ENCODE measurements at regions not wholly inside any gene's neighbourhood (a gene's known extent, or its start where the extent isn't known, plus 50 kb on each side); places are given as distances from the start of the nearest gene placed in this dataset.
"Not testable (repeated sequence)": the region's sequence is repeated elsewhere in the genome, so short reads cannot be mapped to it uniquely, and the experiment has no call there.

GRCh38 chr19:29873801-29874575 is 62.2 kb downstream of the CCNE1 start:
- DNase-seq: no peak

- no peak for DNase-seq
These were observed 64.1 kb downstream of the CCNE1 start for GRCh38 chr19:29875931-29876330.

- DNase-seq: no peak
These were observed 64.6 kb downstream of the CCNE1 start for GRCh38 chr19:29876414-29876813.

GRCh38 chr19:29876908-29877307 is 65.1 kb downstream of the CCNE1 start:
- DNase-seq: not testable (repeated sequence)

GRCh38 chr19:29878973-29879654 is 62.9 kb upstream of the URI1 start:
- peak; percentile 83 for DNase-seq

GRCh38 chr19:29879655-29879974 is 62.4 kb upstream of the URI1 start:
- DNase-seq: no peak

GRCh38 chr19:29880498-29881081 is 61.4 kb upstream of the URI1 start:
- no peak for DNase-seq

GRCh38 chr19:29881386-29881785 is 60.7 kb upstream of the URI1 start:
- peak; percentile 63 for DNase-seq

GRCh38 chr19:29882719-29883105 is 59.3 kb upstream of the URI1 start:
- no peak for DNase-seq

- DNase-seq: no peak
These were observed 58.0 kb upstream of the URI1 start for GRCh38 chr19:29884044-29884443.

GRCh38 chr19:29884466-29884865 is 57.6 kb upstream of the URI1 start:
- DNase-seq: no peak

- DNase-seq: not testable (repeated sequence)
These were observed 55.9 kb upstream of the URI1 start for GRCh38 chr19:29886106-29886505.

- no peak for DNase-seq
These were observed 55.5 kb upstream of the URI1 start for GRCh38 chr19:29886586-29886985.

- no peak for DNase-seq
These were observed 54.6 kb upstream of the URI1 start for GRCh38 chr19:29887442-29887855.

GRCh38 chr19:29888047-29888446 is 54.0 kb upstream of the URI1 start:
- DNase-seq: not testable (repeated sequence)

GRCh38 chr19:29889702-29890101 is 52.3 kb upstream of the URI1 start:
- DNase-seq: no peak

- DNase-seq: no peak
These were observed 51.6 kb upstream of the URI1 start for GRCh38 chr19:29890392-29890791.

Data from EL (cell line).